Prostate gland (tissue), 2 donors: ENCODE measurements at regions not wholly inside any gene's neighbourhood (a gene's known extent, or its start where the extent isn't known, plus 50 kb on each side); places are given as distances from the start of the nearest gene placed in this dataset.

Experiments used
- DNase-seq: peaks from one replicate; pipeline ENCODE4 v3.0.0-alpha.2; 2019; ENCODE audit warnings: low spot score
- H3K27ac ChIP-seq, 2 donors: fragments of 200-600 bp; sonication (generic); 2 replicates each; pipeline ENCODE4 v1.5.1; 2017 to 2019
- H3K27me3 ChIP-seq: fragments of 200-600 bp; sonication (generic); replicated peaks from 2 replicates; pipeline ENCODE4 v1.5.1; 2019; ENCODE audit not compliant: insufficient read depth
- H3K36me3 ChIP-seq, 2 donors: fragments of 200-600 bp; sonication (generic); 1 replicate in 1 of 2; 2 replicates in 1 of 2; pipeline versions ENCODE4 v1.5.1 to v1.8.1; 2017 to 2019
- H3K4me1 ChIP-seq: fragments of 200-600 bp; sonication (generic); replicated peaks from 2 replicates; pipeline ENCODE4 v1.5.1; 2019
- H3K4me3 ChIP-seq, 2 donors: fragments of 200-600 bp; sonication (generic); 2 replicates each; pipeline ENCODE4 v1.5.1; 2017 to 2019
- H3K9me3 ChIP-seq: fragments of 200-600 bp; sonication (generic); 2 replicates; pipeline ENCODE4 v1.5.1; 2017
- CTCF ChIP-seq, 4 experiments: fragments of 200-600 bp in 2 of 4; fragments of 450-650 bp in 2 of 4; sonication (generic) in 2 of 4; IDR thresholded peaks; 1 replicate in 3 of 4; 2 replicates in 1 of 4; pipeline ENCODE4 v1.5.1; 2016 to 2019; ENCODE audit warnings: antibody characterized with exemption in 4 of 4, mild to moderate bottlenecking in 2 of 4, moderate library complexity in 2 of 4
- POLR2A ChIP-seq: fragments of 450-650 bp; IDR thresholded peaks from one replicate; pipeline ENCODE4 v1.6.1; 2016; ENCODE audit warnings: antibody characterized with exemption, mild to moderate bottlenecking
- POLR2AphosphoS5 ChIP-seq: sonication (generic); formaldehyde crosslinking; IDR thresholded peaks from one replicate; pipeline ENCODE4 v1.6.1; 2017; ENCODE audit warnings: antibody characterized with exemption
- WGBS: methylation state at CpG from one replicate; pipeline ENCODE4 v1.1.5; 2018; 5-methylcytosine and 5-hydroxymethylcytosine counted together
- intact Hi-C: fragments of 100-400 bp; cut with DNase I; formaldehyde crosslinking; loops from one replicate; pipeline ENCODE4 v1.14.2; 2022

- Histone ChIP-seq H3K27ac (no peak overlapping the region), H3K36me3 (no peaks in the 10 kb centered on the region), H3K4me3 (no peak overlapping the region), H3K9me3 (no peaks in the 10 kb centered on the region), H3K27me3 (no peaks in the 10 kb centered on the region), H3K4me1 (no peaks in the 10 kb centered on the region)
- WGBS, result 71% methylated on average over 4 of the region's 4 CpGs
- TF ChIP-seq POLR2AphosphoS5, result no peak
- TF ChIP-seq CTCF (IDR thresholded peaks at IDR 0.05), result no peak
- no peak for TF ChIP-seq POLR2A
- intact Hi-C loops, result no loop called here
- no peak for DNase-seq
These were observed 145.7 kb upstream of the AHR start for GRCh38 chr7:17152721-17153120.

- no peak overlapping the region for H3K27ac ChIP-seq
- WGBS, result 86% methylated on average over 3 of the region's 3 CpGs
- no peak overlapping the region for H3K4me3 ChIP-seq
- TF ChIP-seq POLR2AphosphoS5, result no peak
- no peak for TF ChIP-seq POLR2A
- TF ChIP-seq CTCF (IDR thresholded peaks at IDR 0.05), result no peak
- DNase-seq, result no peak
- intact Hi-C loops, result no loop called here
- no peaks in the 10 kb centered on the region for H3K4me1 ChIP-seq
- no peaks in the 10 kb centered on the region for H3K36me3 ChIP-seq
- H3K27me3 ChIP-seq, result no peaks in the 10 kb centered on the region
- no peaks in the 10 kb centered on the region for H3K9me3 ChIP-seq
These were observed 144.9 kb upstream of the AHR start for GRCh38 chr7:17153536-17153935.

- Histone ChIP-seq H3K27ac (no peak overlapping the region), H3K4me1 (no peaks in the 10 kb centered on the region), H3K4me3 (no peak overlapping the region), H3K27me3 (no peaks in the 10 kb centered on the region), H3K9me3 (no peaks in the 10 kb centered on the region), H3K36me3 (no peaks in the 10 kb centered on the region)
- no peak for DNase-seq
- intact Hi-C loops, result no loop called here
- TF ChIP-seq POLR2AphosphoS5 (no peak), POLR2A (no peak), CTCF (IDR thresholded peaks at IDR 0.05) (no peak)
These were observed 142.9 kb upstream of the AHR start for GRCh38 chr7:17155529-17155928.

GRCh38 chr7:17158261-17158660, 140.2 kb upstream of the AHR start:
- DNase-seq, result no peak
- no peak for TF ChIP-seq POLR2AphosphoS5
- intact Hi-C loops, result no loop called here
- Histone ChIP-seq H3K27ac (no peak overlapping the region), H3K27me3 (no peaks in the 10 kb centered on the region), H3K9me3 (no peaks in the 10 kb centered on the region), H3K4me3 (no peak overlapping the region), H3K36me3 (no peaks in the 10 kb centered on the region), H3K4me1 (no peaks in the 10 kb centered on the region)
- 90% methylated on average over 5 of the region's 5 CpGs for WGBS

- TF ChIP-seq POLR2A (no peak), POLR2AphosphoS5 (no peak), CTCF (IDR thresholded peaks at IDR 0.05) (no peak)
- no peaks in the 10 kb centered on the region for H3K27me3 ChIP-seq
- no peaks in the 10 kb centered on the region for H3K36me3 ChIP-seq
- H3K4me1 ChIP-seq, result no peaks in the 10 kb centered on the region
- intact Hi-C loops, result no loop called here
- H3K9me3 ChIP-seq, result no peaks in the 10 kb centered on the region
- DNase-seq, result no peak
- H3K4me3 ChIP-seq, result no peak overlapping the region
- H3K27ac ChIP-seq, result no peak overlapping the region
- WGBS, result 92% methylated on average over 2 of the region's 2 CpGs
These were observed 138.9 kb upstream of the AHR start for GRCh38 chr7:17159500-17160037.
